Hepatic stellate cell (primary cell): ENCODE measurements at regions not wholly inside any gene's neighbourhood (a gene's known extent, or its start where the extent isn't known, plus 50 kb on each side); places are given as distances from the start of the nearest gene placed in this dataset.
"Not testable (repeated sequence)": the region's sequence is repeated elsewhere in the genome, so short reads cannot be mapped to it uniquely, and the experiment has no call there.

ENCODE experiments used
- DNase-seq: peaks from one replicate; pipeline ENCODE4 v3.0.0; 2011; ENCODE audit warnings: low spot score

DNA sequence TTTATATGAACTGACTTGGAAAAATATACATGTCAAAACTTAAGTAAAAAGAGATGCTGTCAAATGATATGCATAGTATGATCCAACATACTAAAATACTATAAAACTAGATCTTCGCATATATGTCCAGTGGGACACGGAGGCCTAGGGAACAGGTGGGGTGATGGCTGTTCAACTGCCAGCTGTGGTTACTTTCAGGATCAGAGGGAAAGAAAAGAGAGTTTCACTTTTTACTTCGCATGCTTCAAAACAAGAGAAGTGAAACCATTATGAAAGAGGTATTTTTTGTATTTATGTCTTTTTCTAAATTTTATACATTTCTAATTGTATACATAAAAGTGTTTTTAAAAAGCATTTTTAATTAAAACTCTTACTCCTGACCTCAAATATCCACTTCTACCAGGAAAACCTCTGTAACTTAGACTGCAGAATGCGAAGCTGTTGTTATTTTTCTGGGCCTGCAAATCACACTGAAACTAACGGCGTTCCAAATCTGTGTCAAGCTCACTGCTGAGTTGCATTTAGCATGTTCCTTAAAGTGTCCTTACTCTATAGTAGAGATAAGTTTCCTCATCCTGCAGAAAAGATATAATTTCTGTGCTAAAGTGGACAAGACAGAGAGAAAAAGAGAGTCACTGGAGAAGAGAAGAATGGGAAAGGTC, 97.8 kb upstream of the SLC35G4 start:
- DNase-seq = no peak

DNA sequence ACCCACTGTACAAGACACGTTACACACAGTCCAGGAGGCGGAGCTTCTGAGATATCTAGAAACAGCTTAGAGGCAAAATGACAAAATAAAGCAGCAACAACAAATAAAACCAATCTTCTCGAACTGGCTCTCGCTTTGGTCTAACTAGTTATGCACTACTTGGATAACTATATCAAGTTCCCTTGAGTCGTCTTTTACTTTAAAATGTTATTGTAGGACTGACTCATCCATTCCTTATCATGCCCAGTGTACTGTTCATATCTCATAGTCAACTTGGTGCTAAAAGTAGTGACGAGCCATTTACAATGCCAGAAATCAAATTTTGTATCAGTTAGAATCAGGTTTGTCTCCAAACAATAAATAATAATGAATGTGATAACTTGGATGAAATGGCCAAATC, 102.5 kb upstream of the SLC35G4 start:
- DNase-seq = no peak

DNA sequence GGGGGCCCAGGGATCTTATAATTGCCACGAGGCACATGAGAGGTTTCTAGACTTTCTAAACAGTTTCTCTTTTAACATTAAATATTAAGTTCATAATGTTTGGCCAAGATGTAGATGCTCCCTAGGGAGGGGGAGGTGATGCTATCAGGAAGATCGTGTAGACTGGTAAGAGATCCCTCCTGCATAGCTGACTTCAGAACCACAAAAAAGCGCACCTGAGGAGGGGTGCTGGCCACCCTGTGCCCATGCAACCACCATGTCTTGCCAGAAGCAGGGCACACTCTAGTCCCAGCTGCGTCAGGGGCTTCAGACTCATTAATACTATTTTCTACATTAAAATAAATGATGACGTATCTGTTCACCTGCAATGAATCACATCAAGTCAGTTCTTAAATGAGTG, 103.4 kb upstream of the SLC35G4 start:
- DNase-seq = no peak

DNA sequence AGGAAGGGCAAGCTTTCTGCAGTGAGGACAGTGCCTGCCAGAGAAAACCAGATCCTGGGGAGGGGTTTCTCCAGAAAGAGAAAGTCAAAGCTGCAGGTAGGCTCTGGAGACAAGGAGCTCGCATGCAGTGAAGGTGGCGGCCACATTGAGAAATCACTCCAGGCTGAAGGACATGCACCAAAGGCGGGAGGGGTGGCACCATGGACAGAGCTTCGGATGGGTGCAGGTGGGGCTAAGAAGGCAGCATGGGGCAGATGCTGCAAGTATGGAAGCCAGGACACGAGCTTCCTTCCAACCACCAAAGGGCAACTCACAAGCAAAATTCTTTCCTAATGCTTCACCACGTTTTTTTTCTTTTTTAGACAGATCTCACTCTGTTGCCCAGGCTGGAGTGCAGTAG, 104.4 kb upstream of the SLC35G4 start:
- no peak for DNase-seq

DNA sequence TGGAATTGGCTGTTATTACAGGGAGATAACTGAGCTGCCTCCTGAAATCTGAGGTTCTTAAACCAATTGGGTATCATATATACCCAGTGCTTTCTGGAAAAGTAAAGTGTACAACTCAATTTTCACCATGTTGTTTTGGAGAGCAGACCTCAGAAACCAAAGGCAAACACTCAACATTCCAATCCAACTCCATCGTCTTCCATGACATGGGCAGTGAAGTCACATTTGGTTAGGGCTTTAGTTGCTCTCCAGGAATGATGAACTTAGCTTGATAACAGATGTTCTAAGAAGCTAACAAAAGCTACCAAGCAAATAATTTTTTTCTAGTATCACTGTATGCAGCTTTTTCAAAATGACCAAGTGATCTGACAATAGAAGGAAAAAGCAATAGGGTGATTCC, 107.0 kb upstream of the SLC35G4 start:
- DNase-seq = no peak

DNA sequence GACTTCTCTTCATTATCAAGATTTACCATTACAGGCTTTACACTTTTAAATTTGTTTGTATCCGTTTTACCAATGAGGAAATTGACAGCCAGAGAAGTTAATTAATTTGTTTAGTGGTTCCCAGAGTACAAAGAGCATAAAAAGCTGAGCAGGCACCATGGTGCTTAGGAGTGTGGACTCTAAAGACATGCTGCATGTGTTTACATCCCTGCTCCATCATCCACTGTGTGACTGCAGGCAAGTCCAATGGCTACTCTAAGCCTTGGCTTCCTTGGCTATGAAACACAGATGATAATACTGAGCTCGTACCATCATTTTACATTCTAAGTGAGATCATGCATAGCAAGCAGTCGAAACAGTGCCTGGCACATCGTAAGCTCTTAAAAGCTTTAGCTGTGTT, 108.0 kb upstream of the SLC35G4 start:
- DNase-seq = no peak

DNA sequence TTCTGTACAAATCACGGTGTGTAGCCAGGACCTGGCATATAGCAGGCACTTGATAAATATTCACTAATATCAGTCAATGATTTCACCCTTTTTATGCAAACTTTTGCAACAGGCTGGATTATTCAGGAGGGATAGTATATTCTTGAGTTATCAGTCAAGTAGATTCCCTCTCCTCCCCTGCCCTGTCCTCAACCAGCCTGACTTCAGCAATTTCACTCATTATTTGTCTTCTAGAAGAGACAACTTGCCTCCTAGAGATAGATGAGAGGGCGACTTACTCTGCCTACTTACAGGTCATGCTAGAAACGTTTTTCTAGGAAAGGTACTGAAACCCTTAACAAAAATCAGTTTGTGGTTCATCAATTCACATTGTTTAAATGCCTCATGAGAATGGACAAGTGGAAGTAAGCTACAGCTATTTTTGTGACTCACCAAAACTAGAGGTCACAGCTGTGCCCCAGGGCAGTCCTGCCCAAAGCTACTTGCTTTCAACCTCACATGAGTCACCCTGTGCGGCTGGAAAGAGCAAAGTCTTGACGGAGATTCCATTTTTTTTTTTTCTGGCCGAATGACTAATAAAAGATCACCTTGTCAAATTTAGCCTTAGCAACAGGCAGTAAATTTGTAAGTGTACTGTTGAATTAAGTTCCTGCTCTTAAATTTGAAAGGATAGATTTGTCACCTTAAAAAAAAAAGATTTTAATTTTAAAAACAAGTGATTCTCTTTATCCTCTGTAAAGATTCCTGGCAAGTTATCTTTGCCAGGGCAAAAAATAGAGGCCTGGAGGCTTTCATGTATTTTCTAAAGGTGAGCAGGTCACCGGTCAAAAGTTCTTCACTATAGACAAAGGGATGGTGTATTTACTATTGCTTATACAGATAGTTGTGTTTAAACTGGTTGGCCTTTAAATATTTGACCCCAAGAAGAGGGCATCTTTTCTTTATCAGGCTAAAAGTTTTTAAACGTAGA, 109.0 kb upstream of the SLC35G4 start:
- DNase-seq = peak; percentile 6

DNA sequence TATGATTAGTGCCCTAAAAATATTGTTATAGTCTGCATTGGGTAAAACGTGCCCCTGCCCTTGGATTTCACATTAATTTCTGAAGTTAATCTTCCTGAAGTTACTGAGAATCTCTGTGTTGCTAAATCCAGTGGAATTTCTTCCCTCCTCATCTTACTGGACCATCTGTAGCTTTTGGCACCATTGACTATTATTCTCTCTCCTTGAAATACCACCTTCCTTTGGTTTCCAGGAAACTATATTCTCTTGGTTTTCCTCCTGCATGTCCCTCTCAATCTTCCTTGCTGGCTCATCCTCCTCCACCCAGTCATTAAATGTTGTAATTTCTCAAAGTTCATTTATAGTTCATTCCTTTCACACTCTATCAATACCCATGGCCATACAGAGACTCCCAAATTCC, 110.6 kb upstream of the SLC35G4 start:
- DNase-seq = no peak

DNA sequence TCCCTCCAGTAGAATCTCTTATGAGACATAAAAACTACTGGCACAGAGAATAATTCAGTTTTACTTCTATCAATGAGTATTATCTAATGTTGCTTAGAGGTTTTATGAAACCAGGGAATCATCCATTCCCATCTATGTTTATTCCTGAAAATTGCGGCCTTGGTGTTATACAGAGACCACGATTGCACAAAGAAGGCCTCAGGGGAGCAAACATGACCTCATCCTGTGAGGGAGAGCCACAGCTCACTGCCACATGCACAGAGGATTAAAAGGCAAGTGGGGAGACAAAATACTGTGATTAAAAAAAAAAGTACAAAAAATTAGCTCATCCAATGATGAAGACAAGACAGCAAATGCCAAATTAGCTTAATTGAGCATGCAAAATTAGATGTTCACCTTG, 111.8 kb upstream of the SLC35G4 start:
- no peak for DNase-seq

DNA sequence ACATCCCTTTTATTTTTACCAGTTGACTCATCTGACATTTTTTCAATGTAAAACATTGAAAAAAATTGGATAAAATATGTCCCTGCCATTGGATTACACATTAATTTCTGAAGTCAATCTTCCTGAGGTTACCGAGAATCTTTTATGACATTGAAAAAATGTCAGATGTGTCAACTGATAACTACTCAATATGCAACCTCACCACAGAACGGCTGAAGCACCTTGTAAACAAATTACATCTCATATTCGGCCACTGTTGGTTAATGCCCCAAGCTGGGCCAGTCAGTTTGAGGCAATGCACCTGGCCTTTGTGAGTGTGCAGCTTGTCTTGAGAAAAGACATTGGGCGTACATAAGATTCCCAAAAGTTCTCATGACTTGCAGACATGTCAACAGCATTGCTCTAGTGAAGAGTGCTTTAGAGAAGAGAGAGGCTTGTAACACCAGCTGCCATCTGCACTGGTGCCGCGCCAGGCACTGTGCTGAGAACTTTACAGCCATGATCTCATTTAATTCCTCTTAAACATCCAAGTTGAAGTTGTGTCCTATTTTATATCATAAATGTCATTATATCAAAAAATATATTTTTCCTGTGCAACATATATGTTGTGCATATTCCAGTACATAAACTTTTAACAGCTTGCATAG, 112.7 kb upstream of the SLC35G4 start:
- DNase-seq = no peak

DNA sequence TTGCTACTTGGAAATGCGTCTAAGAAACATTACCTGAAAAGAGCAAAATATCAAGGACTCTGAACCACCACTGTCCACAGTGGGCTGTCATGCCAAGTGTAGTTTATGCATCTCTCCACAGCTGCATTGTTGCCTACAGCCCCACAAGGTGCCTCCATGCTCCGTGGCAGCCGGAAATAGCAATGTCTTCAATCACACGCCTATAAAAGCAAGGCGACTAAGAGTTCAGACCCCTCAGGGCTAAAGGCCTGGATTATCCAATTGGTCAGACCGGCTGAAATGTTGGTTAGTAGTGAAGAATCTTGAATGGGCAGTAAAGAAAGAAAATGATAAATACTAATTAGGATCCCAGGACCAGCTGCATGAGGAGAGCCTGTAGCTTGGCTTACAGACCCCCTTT, 114.0 kb upstream of the SLC35G4 start:
- DNase-seq = no peak

DNA sequence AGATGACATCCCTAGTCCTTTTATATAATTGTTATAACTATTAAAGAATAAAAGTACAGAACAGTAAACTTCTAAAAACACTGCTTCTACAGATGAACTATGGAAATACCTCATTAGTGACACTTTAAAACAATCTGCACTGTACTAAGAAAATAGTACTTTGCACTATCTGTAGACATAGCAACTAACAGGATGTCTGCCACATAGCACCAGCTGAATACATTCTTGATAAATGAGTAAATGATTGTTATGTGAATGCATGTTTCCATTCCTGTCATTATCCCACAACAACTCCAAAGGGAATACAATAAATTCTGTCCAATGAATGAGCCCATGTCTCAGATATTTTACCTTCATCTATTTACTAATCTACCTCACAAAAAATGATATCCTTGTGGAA, 115.3 kb upstream of the SLC35G4 start:
- no peak for DNase-seq

DNA sequence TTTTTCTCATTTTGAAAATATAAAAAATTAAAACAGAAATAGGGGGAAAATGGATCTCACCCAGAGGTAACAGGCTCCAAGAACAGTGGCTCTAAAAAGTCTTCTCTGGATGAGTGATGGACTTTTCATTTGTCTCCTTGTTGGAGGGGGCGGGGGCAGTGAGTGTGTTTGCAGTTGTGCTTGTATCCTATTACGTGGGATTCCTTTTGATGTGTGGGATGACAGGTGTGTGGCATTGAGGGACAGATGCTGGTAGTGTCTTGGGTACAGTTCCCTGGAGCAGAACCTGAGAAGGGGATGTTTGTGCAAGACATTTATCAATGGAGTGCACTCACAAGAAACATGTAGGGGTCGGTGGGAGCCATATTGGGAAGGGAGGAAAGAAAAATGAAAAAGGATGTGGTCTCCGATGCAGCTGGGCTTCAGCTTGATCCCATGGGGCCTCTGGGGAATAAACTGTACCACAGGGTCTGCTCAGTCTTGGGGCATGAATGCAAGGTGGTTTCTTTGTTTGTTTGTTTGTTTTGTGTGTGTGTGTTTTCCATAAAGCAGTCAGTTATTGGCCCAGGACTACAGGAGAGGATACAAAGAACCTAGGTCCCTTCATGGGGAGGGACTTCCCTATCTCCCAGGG, 120.0 kb upstream of the SLC35G4 start:
- no peak for DNase-seq

DNA sequence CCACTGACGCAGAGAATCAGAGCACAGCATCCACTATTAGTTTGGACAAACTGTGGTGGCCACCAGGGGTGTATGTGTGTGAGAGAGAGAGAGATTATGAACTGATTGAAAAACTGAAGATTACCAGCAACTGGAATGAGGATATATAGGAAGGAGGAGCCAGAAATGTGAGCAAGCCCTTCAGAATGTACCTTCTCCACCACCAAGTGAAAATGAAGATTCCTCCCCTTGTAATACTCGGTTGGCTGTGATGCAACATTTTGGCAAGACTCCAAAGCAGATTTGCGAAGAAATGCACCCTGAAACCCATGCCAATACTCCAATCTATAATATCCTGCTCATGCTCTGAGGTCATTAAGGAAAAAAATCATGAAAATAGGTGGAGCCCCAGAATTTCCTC, 121.2 kb upstream of the SLC35G4 start:
- no peak for DNase-seq

DNA sequence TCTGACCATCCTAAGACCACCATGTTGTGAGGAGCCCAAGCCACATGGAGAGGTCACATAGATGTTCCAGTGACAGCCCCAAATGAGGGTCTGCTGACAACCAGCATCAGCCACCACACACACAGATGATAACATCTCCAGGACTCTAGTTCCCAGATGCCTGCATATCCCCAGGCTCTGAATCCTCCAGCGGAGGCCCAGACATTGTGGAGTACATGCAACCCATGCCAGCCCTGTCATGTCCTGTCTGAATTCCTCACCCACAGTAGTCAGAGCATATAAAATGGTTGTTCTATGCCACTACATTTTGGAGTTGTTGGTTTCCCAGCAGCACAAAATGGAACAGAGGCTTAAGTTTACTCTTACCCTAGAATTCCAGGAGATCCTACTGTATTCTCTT, 122.0 kb upstream of the SLC35G4 start:
- no peak for DNase-seq

DNA sequence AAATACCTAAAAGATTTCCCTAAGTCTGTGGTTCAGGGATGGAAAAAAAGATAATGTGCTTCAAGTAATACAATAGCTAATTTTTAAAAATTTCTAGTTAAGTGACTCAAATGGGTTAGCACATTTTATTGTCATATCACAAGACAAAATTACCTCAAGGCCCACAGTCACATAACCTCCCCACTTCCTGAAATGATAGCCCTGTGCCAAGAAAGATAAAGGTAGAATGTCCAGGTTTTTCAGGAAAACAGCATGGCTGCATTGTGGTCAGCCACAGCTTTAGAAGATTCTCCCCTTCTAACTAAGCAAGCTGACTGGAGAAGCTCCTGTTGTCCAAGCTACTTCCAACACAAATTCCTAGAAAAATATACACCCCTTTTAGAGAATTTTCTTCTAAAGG, 127.1 kb upstream of the SLC35G4 start:
- DNase-seq = no peak

DNA sequence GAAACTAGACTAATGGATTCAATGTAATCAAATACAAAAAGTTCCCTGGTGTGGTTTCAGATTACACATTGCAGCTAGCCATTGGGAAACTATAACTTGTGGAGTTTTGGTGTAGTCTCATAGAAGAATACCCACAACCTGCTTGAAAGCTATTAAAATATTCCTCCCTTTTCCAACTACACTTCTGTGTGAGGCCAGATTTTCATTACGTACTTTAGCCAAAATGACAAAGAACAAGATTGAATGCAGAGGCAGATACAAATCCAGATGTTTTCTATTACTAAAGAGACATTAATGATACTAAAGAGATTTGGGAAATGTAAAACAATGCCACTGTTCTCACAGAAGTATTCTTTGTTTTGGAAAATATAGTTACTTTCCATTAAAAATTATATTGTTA, 128.7 kb upstream of the SLC35G4 start:
- no peak for DNase-seq

DNA sequence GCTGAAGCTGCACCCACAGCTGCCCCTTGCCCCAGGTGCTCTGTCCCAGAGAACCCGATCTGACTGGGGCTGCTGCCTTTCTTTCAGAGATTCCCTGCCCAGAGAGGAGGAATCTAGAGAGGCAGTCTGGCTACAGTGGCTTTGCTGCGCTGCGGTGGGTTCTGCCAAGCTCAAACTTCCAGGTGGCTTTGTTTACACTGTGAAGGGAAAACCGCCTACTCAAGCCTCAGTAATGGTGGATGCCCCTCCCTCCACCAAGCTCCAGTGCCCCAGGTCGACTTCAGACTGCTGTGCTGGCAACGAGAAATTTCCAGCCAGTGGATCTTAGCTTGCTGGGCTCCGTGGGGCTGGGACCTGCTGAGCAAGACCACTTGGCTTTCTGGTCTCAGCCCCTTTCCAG, 130.4 kb upstream of the SLC35G4 start:
- DNase-seq = not testable (repeated sequence)

DNA sequence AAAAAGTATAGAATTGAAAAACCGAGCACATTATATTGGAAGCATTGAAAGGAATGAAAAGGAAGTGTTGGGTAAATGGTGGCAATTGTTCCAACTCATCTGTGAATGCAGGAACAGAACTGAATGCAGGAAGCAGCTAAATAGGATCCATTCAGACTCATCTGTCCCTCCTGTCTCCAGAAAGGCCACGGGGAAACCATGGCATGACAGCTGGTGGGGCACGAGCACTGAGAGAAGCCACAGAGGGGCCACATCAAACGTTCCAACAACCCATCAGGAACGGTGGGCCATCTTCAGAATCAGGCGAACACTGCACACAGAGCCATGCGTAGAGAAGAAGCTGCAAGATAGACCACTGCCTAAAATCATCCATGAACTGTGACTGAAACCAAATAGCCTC, 138.5 kb upstream of the SLC35G4 start:
- DNase-seq = no peak

DNA sequence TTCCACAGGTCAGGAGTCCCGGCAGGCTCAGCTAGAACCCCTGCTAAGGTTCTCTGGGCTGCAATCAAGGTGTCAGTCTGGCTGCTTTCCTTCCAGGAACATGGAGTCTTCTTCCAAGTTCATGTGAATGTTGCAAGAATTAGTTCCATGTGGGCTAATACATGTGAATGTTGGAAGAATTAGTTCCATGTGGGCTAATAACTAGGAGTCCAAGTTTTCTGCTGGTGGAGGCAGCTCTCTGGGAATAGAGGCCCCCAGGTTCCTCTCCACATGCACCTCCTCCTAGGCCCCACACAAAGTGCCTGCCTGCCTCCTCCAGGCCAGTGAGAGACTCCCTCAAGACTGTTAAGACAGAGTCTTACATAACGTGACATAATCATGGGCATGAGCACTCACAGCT, 140.8 kb upstream of the SLC35G4 start:
- DNase-seq = no peak

DNA sequence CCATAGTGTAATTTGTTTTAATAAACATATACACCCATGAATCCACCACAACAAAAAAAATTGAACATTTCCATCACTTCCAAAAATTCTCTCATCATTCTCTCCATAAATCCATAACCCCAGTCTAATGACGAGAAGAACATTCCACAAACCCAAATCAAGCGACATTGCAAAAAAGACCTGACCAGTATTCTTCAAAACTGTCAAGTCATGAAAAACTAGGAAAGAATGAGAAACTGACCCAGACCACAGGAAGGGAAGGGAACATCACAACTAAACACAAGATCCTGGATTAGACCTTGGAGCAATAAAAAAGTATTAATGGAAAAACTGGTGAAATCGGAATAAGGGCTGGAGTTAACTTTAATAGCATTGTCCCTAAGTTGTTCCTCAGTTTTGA, 141.3 kb upstream of the SLC35G4 start:
- DNase-seq = no peak

DNA sequence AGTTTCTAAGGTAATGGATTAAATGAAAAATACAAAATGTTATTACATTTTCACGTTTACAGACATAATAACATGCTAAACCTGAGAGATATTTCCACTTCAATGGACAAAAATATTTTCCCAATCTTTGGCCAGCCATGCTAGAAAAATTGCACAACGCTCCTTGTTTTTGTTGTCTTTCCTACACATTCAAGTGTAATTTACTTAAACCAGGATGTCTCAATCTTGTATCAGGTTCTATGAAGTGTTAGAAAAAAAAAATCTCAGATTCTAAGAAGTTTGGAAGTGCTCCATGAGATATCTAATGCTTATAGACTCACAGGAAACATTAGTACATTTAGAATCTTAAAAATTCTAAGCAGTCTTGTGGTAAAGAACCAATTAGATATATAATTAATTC, 141.8 kb upstream of the SLC35G4 start:
- no peak for DNase-seq

DNA sequence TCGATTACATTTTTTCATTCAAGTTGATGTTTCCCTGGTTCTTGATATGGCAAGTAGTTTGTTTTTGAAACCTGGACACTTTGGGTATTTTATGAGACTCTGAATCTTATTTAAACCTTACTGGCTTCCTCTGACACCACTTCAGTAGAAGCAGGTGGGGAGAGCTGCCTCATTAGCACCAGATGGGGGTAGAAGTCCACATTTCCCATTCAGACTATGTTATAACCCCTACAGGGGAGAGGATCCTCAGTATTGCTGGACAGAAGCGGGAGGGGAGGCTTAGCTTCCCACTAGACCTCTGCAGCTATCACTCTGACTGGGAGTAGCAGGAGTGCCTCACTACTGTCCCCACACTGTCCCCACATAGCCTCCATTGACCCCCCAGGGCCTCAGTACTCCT, 145.3 kb upstream of the SLC35G4 start:
- DNase-seq = no peak
